ENCODE measurements at regions not wholly inside any gene's neighbourhood (a gene's known extent, or its start where the extent isn't known, plus 50 kb on each side); places are given as distances from the start of the nearest gene placed in this dataset.

DNA sequence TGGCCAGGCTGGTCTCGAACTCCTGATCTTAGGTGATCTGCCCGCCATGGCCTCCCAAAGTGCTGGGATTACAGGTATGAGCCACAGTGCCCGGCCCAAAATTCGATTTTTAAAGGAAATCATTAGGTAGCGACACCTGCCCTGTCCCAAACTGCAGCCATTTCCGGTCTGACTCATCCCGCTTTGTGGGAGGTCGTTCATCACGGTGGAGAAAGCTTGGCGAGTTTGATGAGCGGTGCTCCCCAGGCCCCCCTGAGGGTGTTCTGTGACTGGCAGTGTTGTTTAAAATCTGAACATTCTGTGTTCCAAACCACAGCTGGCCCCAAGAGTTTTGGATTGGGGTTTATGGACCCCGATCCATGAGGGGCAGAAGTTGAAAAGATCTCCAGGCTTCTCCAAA lies 53.0 kb upstream of the GLI2 start:
- DNase-seq (ENCODE audit: extremely low read depth, low read depth) = no peak

GRCh38 chr2:120683081-120683480 lies 52.6 kb upstream of the GLI2 start:
- no peak for DNase-seq (ENCODE audit: extremely low read depth, low read depth)

- no peak for DNase-seq (ENCODE audit: extremely low read depth, low read depth)
These were observed 52.0 kb upstream of the GLI2 start for GRCh38 chr2:120683701-120684100.

DNA sequence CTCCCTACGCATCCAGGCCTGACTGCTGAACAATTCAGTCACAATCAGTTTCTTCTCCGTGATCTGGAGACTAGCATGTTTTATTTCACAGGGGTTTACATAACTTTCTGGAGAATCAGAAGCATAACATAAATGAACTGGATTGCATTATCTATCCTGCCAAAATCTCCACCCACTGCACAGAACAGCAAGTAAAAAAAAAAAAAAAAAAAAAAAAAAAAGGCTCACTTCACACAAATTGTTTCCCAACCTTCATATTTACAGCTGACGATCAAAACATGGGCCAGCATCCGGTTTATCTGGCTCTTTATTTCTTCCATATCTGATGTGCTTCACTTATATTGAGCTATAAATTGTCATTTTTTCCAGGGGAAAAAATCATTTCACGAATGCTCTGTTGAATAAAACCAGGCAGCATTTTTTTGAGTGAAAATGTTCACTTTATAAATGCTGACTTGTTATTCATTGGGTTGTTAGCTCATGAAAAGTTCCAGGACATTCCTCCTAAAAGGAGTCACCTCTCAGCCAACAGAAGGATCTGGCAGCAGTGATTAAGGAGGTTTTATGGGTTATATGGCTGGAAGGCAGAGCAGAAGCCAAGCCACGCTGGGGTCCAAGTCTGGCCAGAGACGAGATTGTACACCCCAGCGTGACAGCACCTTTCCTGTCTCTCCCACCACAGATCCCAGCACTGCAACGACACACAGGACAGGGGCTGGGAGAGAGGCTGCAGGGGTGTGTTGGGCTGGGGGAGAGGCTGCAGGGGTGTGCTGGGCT lies 51.2 kb upstream of the GLI2 start:
- DNase-seq (ENCODE audit: extremely low read depth, low read depth) = no peak

DNA sequence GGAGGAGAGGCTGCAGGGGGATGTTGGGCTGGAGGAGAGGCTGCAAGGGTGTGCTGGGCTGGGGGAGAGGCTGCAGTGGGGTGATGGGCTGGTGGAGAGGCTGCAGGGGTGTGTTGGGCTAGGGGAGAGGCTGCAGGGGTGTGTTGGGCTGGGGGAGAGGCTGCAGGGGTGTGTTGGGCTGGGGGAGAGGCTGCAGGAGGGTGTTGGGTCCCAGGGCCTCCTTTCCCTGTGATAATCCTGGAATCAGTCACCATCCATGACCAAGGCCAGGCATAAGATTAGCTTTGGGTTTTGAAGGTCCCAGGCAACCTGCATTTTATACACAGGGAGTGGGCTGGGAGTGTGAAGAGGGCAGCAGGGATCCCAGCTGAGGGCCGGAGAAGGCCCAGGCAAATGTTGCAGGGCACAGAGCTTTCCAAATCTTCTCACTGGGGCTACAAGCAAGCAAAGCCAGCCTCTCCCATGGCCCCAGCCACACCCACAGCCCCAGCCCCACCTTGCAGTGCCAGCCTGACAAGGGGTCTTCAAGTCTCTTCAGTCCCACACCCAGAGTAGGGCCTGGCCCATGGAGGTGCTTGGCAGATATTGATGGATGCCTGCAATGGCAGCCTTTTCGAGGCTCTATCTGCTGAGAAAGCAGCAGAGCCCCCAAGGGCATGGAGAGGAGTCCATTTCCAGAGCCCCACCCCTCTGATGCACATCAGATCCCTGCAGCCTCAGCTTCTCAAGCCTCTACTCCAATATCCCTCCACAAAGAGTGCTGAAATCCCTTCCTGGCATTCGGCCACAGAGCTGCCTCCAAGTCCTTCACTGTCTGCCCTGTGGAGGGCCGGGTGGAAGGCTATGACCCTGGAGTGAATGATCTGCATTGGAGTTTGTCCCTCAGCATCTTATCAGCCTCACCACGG lies 50.3 kb upstream of the GLI2 start:
- DNase-seq (ENCODE audit: extremely low read depth, low read depth) = no peak

Small RNA genes in the stretch of these regions (small RNA-seq; reads per million reads assigned to genes)
- 0 reads per million in 2 experiments for gene RF00019

Data from NCI-H460 (cell line).